Globus pallidus (tissue), 1 donor: ENCODE measurements at regions not wholly inside any gene's neighbourhood (a gene's known extent, or its start where the extent isn't known, plus 50 kb on each side); places are given as distances from the start of the nearest gene placed in this dataset.
"Not testable (repeated sequence)": the region's sequence is repeated elsewhere in the genome, so short reads cannot be mapped to it uniquely, and the experiment has no call there.

Source experiments
- DNase-seq: peaks from one replicate; pipeline ENCODE4 v3.0.0-alpha.2; 2015; ENCODE audit warnings: low spot score

DNA sequence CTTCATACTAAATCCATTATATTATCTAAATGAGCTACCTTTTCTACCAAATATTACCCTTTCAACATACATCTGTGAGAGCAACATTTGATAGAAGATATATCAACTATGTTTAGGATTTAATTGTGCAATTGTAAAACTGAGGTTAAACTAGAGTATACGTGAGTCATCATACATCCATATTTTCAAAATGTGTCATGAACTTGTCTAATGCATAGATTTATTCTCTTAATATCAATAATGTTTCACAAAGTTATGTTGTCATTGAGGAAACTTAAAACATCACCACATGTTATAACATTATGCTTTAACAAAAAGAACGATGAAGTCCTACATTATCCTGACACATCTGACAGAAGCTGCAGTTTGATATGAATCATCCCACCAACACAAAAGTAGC lies 645.5 kb upstream of the NOVA1 start:
- DNase-seq = no peak

DNA sequence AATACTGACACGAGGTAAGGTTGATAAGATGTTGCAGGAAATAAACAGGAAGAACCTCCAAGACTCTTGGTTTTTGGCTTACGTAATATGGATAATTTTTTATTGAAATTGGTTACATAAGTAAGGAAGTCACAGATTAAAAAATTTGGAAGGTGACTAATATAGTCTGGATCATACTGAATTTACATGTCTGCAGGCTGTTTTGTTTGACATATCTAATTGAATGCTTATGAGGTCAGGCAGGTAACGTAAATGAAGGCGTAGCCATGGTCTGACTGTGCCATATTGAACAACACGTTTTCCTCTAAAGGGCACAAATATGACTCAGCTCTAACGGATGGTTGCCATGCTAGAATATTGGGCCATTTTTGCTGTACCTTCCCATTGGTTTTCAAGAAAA lies 648.1 kb upstream of the NOVA1 start:
- no peak for DNase-seq

DNA sequence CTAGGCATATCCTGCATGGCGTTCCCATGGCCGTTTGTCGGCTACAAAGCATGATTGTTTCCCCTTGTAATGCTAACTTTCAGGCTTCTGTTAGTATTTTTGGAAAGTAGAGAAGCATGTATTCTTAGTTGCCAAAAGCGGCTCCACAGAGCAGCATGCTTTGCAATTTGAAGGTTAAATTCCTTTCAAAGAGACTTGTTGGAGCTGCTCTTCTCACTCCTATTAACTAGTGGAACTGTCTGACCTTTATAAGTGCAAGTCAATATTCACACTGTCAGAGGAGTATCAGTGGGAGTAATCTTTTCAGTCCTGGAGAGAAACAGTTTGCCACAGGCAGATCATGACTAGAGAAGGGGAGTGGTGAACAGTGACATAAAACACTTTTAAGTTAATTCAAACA lies 656.1 kb upstream of the NOVA1 start:
- no peak for DNase-seq

DNA sequence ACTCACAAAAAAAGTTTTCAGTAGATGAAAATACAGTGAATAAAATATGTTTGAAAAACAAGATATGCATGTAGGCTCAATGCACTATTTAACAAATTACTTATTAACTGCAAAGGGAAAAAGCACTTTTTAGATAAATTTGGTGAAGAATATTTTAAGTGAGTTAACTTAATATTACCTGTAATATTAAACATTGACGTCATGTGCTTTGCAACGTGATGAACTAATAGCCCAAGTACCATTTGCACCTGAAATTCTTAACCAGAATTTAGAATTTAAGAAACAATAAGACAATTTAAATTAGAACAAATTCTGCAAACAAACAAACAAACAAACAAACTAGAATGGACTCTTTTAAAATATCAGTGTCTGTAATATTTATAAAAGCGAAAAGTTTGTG lies 659.0 kb upstream of the NOVA1 start:
- DNase-seq = no peak

DNA sequence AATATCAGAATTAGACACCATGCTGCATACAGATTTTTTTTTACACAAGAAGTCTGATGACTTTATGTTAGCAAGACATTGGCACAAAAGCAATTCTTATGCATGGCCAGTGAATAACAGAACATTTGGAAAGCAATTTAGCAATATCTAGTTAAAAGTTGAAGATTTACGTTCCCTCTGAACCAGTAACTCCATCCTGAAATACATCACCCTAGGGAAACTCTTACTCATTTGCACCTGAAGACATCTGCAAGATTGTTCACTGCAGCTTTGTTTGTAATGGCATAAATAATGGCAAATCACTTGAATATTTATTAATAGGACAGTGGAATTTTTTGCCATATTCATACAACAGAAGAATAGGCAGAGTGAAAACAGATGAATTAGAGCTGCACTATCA lies 670.0 kb upstream of the NOVA1 start:
- DNase-seq = no peak

DNA sequence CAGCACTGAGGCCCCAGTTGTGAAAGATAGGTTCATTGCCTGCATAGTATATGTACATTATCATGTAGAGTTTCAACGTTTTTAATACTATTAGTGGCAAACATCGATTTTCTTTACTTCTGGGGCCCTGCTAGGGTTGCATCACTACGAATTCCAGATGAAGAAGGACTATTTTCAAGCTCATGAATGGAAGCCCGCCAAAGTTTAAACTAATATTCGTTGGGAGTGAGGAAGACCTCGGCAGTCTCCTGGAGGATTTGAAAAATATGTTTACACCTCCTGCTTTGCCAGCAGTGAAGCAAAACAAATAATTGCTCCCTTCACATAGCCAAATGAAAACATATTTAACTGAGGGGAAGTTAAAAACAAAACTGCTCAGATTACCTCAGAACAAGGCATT lies 672.9 kb upstream of the NOVA1 start:
- DNase-seq = no peak

DNA sequence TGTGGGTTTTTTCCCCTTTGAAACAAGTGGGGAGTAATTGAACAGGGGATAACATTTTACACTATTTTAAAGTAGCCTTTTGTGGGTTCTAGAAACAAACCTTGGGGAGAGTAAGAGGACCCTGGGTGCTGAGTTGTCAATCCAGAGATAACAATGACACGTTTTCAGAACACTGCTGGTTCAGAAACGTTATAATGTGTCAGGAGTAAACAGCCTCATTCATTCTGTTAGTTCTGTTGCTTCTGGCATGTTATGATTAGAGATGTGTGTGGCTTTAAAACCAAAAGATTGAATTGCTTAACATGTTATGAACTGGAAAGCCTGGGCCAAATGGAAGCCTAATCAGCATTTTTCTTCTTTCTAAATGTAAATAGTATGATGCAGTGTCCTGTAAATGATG lies 680.5 kb upstream of the NOVA1 start:
- no peak for DNase-seq

DNA sequence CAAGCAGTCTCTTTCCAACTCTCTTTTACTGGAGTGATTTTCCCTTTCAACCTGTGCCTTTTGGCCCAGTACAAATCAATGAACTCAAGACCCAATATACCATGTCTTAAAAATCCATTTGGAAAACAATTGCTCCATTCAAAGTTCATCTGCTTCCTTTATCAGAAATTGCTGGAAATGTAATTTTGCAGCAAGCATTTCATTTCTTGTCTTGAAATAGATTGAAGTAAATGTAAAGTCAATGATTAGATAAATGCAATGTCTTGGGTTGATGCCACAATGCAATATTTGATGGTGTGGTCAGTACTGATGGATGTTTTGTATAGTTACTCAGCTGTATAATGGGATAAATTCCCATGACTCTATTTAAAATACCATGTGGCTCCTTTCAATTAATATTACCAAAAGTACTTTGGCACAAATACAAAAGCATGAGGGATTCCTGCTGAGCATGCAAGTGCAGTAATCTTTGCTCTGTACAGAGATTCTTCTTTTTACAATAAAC lies 707.7 kb upstream of the NOVA1 start:
- DNase-seq = no peak

DNA sequence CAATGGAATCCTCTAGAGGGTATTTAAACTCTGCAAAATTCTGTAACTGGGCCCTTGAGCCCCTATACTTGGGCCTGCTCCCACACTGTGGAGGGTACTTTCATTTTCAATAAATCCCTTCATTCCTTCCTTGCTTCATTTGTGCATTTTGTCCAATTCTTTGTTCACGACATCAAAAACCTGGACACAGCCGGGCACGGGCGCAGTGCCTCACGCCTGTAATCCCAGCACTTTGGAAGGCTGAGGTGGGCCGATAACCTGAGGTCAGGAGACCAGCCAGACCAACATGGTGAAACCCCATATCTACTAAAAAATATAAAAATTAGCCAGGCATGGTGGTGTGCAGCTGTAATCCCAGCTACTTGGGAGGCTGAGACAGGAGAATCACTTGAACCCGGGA lies 714.9 kb upstream of the NOVA1 start:
- DNase-seq = not testable (repeated sequence)

DNA sequence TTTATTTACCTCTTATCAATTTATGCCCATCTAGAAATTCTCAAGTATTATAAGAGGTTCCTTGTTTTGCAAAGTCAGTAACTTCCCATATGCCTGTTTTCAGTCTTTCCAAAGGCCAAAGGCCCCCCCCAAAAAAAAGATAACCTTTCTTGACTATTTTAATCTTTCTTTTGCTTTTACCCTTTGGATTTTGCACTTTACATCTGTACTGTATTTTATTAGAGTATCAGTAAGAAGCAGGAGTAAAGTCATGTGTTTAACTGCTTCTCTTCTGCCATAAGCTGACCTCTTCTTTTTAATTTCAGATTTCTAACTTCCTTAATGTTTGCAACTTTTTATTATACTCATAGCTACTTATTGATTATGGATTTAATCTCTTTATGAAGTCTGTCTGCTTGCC lies 716.4 kb upstream of the NOVA1 start:
- DNase-seq = no peak

DNA sequence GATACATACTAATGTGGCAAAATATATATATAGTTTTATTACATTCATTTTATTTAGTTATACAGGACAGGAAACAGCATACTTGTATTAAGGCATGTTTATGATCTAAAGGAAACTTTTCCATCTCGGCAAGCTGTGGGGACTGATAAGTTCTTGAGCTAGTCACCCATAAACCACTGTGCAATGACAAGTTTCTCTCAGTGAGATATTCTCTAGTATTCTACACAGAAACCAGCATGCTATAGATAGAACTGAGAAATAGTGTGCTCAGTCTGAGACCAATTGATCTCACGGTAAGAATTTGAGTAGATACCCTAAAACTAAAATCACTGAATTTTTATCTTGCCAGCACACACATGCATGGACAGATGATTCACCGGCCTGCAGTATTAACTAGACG lies 717.6 kb upstream of the NOVA1 start:
- no peak for DNase-seq

DNA sequence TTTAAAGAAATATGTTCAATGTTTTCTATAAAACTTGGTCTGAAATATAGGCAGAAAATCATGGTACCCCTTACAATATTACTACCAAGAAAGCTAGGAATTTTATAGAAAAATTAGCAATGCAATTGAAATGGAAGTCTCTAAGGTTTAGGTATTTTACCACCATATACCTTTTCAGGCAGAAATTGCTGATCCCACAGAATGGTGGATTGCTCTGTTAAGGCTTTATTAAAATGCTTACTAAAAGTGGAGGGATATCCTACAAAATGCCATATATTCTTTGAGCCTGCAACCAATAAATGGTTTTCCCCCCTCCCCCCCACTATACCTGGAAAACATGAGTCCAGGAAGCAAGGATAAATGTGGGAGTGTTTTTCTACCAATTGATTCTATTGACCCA lies 718.1 kb upstream of the NOVA1 start:
- DNase-seq = no peak

DNA sequence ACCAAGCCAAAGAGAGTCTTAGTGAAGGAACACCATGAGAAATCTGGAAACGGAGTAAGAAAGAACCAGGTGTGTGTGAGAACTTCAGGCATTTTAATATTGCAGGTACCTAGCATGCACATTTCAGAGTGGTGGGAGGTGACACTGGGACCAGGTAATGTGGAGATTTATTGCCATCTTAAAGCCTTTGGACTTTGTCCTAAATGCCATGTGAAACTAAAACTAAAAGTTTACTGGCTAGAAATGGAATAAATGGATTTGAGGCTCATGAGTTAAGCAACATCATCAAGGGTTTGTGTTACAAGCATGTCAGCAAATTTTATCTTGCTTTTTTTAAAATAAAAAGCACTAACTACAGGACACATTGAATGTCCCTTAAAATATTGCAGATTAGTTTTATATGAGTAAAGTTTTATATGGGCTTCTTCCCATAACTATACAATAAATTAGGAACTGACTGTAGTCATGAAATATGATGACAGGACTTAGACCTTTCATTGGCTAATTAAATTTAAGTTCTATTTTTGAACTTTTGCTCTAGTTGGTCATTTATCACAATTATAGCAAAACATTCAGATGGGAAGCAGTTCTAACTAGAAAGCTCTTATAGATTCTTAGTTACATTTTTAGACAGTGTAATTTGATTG lies 721.1 kb upstream of the NOVA1 start:
- DNase-seq = no peak

DNA sequence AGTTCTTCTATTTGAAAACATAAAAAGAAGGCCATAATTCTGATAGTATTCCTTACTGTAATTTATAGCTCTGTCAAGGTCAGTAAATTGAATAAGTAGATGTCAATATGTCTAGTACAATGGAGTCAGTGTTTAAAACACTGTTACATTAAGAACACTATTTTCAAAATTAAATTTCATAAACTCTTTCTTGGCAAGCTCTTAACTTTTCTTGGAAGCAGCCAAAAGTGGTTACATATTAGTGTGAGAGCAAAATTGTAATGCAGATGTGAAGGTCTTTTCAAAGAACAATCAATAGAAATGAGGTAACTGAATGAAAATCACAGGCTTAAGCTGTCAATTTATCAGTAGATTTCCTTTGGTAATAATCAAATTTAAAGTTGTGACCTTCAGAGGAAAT lies 722.4 kb upstream of the NOVA1 start:
- no peak for DNase-seq

DNA sequence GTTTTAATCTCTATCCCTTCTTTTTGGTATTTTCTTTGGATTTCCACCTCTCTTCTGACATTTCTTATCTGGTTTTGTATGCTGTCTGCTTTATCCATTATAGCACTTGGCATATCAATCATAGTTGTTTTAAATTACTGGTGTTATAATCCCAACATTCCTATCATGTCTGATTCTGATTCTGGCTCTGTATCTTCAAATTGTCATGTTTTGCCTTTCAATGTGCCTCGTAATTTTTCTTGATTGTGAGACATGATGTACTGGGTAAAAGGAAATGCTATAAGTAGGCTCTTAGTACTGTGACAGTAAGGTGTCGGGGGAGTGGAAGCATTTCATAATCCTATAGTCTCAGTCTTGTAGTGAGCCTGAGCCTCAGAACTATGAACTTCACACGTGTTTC lies 729.3 kb upstream of the NOVA1 start:
- DNase-seq = no peak

DNA sequence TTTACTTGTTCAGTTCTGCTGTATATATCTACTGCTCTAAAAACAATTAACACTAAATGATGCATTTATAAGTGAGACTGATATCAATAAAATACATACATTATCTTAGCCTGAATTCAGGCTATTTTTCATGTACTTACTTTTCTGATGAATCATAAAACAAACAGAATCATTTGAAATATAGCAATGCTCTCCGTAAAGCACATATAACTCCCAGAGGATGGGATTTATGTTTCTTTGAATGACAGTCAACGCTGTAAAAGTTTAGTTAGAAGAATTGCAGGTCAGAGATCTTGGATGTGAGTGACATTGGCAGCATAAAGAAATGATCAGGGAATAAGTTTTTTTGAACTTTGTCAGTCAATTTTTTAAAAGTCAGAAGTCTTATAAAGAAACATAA lies 740.2 kb upstream of the NOVA1 start:
- DNase-seq = no peak

DNA sequence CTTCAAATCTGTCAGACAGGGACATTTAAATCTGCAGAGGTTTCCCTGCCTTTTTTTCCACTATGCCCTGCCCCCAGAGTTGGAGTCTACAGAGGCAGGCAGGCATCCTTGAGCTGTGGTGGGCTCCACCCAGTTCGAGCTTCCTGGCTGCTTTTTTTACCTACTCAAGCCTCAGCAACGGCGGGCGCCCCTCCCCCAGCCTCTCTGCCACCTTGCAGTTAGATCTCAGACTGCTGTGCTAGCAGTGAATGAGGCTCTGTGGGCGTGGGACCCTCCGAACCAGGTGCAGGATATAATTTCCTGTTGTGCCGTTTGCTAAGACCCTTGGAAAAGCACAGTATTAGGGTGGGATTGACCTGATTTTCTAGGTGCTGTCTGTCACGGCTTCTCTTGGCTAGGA lies 765.2 kb upstream of the NOVA1 start:
- DNase-seq = not testable (repeated sequence)

DNA sequence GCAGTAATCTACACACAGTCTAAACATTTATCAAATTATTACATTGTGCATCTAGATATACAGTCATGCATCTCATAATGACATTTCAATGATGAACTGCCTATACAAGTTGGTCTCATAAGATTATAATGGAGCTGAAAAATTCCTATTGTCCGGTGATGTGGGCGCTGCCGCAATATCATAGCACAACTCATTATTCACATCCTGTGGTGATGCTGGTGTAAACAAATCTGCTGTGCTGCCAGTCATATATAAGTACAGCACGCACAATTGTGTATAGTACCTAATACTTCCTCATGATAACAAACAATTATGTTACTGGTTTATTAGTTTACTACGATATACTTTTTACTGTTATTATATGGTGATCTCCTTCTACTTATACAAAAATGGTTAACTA lies 768.8 kb upstream of the NOVA1 start:
- no peak for DNase-seq

DNA sequence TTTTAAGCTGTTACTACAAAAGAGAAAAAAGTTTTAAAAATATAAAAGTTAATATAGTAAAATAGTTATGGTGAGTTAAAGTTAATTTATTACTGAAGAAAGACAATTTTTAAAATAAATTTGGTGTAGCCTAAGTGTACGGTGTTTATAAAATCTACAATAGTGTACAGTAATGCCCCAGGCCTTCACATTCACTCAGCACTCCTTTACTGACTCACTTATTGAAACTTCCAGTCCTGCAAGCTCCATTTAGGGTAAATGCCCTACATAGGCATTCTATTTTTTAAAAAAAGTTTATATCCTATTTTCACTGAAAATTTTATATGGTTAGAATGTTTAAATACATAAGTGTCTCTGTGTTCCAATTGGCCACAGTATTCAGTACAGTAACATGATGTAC lies 769.5 kb upstream of the NOVA1 start:
- DNase-seq = no peak

DNA sequence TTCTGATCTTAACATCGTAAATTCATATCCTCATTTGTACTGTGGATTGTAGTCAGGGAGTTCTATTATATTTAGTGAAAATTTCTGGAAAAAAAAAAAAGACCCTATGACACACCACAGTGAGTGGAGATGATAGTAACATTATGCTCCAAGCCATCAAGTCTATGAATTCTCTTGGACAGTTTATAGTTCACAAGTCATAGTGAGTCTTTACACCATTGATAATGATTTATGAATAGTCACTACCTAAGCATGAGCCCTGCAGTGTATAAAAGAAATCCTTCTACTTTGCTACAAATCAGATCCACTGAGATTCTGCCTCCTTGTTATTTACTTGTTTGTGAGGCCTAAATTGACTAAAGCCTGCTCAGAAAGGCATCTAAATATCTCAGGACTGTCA lies 772.2 kb upstream of the NOVA1 start:
- no peak for DNase-seq

DNA sequence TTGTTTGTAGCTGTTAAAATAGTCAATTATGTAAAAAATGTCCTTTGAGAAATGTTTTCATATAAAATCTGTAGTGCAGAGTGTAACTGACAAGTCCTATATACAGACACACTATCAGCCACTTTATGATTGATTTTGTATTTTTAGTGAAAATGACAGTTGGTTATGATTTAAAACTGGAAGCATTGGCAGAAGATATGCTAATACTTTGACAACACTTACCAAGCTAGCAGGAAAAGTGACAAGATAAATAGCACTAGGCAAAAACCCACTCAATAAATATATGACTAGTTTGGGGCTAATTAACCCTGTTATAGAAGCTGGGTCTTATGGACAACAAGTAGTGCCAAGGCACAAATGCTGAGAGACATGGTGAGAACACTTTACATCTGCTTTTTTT lies 772.9 kb upstream of the NOVA1 start:
- DNase-seq = no peak

DNA sequence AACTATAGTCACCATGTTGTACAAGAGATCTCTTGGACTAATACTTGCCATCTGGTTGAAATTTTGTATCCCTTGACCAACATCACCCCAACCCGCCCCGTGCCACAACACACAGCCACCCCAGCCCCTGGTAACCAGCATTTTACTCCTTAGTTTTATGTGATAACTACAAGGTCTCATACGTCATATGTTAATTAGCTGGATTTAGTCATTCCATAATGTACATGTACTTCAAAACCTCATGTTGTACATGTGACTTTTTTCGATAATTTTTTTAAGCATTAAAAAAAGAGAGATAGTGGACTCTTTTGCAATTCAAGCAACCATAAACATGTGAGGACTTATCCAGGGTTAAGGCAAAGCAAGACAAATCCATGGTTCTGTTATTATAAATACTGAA lies 773.4 kb upstream of the NOVA1 start:
- DNase-seq = no peak

DNA sequence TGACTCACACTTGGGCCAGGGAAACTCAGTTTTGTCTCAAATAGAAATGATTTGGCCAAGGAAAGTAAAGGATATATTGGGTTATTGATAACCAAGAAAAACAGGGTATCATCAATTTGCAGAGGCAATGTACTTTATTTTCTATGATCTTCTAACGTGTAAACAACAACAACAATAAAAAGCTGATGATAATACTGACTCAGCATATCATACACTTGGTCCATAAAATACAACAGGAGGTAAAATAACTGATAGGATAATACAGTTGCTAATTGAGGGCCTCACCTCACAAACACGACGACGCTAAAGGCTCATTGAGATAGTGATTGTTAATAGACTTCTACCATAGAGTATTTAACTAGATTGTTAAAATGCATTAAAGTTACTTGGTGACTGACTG lies 774.0 kb upstream of the NOVA1 start:
- no peak for DNase-seq

DNA sequence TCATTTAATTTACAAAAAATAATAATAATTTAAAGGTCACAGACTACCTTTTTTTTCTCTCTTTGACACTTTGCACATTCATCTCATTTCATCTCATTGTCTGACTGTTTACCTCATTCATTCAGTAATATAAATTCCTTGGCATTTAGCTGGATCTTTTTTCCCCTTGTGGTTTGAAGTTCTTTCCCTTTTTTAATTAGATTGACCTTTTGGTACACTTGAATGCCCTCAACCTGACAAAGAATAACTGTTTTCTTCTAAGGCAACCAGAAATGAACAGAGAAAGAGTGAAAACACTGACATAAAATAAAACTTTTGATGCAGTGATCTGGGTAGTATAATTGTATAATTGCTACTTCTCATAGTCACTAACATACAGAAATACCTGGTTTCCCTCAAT lies 774.9 kb upstream of the NOVA1 start:
- DNase-seq = no peak

DNA sequence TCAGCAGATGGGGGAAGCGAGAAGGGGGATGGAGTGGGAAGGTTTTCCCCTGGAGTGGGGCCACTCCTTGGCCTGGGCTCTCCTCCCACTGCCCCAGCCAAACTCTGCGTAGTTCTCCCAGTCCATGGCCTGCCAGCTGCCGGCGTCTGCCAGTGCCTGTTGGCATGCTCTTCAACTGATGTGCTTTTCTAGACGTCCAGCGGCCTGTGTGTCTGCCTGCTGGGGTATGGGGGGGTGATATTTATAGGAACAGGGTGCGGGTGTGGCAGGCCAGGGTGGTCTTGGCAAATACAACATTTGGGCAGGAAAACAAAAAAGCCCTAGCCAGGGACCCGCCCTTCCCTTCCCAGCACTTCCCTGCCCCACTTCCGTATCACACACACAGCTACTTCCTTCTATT lies 786.3 kb upstream of the NOVA1 start:
- no peak for DNase-seq
